ENCODE measurements at regions not wholly inside any gene's neighbourhood (a gene's known extent, or its start where the extent isn't known, plus 50 kb on each side); places are given as distances from the start of the nearest gene placed in this dataset.
"Not testable (repeated sequence)": the region's sequence is repeated elsewhere in the genome, so short reads cannot be mapped to it uniquely, and the experiment has no call there.

DNA sequence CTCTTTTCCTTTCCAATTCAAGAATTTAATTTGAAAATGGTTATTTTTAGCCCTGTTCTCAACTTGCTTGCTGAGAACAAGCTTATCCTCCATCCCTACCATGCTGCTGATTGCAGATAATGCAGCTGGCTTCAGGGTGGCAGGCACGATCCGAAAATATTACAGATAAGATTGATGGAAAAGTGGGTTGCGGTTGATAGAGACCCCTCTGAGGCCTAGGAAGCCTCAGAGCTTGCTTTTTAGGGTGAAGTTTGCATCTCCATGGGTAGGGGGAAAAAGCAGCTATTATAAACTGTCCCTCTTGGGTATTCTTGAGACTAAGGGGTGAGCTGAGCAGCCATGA is 116.5 kb upstream of the GOT2 start:
- Mint-ChIP-seq H3K36me3 (ENCODE audit: low read depth) (no peaks in the 10 kb centered on the region), H3K27me3 (ENCODE audit: low read depth) (no peaks in the 10 kb centered on the region), H3K4me3 (no peak overlapping the region), H3K4me1 (ENCODE audit: low read depth) (no peaks in the 10 kb centered on the region), H3K9me3 (no peaks in the 10 kb centered on the region), H3K27ac (no peak overlapping the region)

DNA sequence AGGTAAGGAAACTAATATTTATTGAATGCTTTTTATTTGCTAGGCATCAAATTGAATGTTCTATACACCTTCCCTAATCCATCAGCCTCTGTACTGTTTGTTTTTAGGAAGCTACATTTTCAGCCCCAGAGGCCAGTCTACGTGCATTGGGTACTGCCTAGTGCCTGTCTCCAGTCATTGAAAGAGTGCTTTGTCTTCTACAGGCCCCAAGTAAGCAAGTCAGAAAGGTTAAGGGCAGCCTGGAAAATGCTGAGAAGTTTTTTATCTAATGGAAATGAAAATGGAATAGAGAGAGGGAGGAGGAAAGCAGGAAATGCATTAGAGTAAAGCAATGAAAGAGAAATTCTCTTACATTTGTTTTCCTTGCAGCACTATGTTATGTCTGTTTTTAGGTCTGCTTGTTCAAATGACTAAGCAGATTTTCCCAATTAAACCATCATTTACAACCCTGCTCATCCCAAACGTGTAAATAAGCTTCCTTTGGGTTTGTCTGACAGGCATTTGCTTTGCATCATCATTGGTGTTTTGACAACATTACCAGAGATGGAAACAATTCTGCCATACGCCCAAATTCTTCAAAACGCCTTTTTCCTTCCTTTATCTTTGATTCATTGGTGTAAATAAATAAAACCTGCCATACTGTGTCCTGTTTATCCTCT is 116.0 kb upstream of the GOT2 start:
- H3K4me3 Mint-ChIP-seq, result no peak overlapping the region
- no peak overlapping the region for H3K27ac Mint-ChIP-seq
- no peaks in the 10 kb centered on the region for H3K36me3 Mint-ChIP-seq (ENCODE audit: low read depth)
- H3K4me1 Mint-ChIP-seq (ENCODE audit: low read depth), result no peaks in the 10 kb centered on the region
- H3K27me3 Mint-ChIP-seq (ENCODE audit: low read depth), result no peaks in the 10 kb centered on the region
- H3K9me3 Mint-ChIP-seq, result no peaks in the 10 kb centered on the region

DNA sequence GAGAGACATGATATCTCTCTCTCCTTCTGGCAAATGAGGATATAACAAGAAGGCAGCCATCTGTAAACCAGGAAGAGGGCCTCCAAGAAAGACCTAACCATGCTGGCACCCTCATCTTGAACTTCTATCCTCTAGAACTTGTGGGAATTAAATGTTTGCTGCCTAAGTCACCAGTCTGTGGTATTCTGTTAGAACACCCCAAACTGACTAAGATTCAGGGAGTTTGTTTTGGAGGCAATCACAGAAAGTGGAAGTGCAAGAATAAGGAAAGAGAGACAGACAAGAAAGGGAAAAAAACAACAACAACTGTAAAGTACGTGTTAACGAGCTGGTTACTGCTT is 114.5 kb upstream of the GOT2 start:
- H3K27me3 Mint-ChIP-seq (ENCODE audit: low read depth), result no peaks in the 10 kb centered on the region
- H3K4me3 Mint-ChIP-seq, result no peak overlapping the region
- H3K9me3 Mint-ChIP-seq, result no peaks in the 10 kb centered on the region
- H3K27ac Mint-ChIP-seq, result no peak overlapping the region
- H3K36me3 Mint-ChIP-seq (ENCODE audit: low read depth), result no peaks in the 10 kb centered on the region
- no peaks in the 10 kb centered on the region for H3K4me1 Mint-ChIP-seq (ENCODE audit: low read depth)

DNA sequence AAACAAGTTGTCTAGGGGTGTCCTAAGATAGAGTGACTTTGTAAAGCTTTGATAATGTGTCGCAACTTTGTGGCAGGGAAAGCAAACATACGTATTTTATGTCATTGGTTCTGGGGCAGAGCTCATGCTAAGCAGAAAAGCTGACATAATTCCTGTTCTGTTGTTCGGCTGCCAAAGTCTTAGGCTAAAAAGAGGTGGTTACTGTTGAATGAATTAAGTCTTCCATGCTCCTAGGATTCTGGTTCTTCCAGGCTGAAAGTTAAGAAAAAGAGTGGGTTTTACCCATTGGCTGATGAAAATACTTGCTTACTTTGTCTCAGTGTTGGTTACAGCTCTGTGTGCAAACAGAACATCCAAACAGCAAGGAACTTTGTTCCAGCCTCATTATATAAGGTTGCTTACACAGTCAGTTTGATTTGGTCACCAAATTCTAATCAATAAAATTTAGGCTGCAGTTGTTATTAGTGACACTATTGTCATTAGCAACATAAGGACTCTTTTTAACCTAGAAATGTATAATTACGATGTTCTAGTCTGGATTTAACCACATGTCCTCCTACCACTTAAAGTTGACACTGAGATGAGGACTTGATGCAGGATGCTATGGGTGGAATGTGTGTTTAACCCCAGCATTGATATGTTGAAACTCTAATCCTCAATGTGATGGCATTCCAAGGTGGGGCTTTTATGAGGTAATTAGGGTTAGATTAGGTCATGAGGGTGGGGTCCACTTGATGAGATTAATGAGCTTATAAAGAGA is 114.0 kb upstream of the GOT2 start:
- H3K4me1 Mint-ChIP-seq (ENCODE audit: low read depth), result no peaks in the 10 kb centered on the region
- H3K27ac Mint-ChIP-seq, result no peak overlapping the region
- H3K4me3 Mint-ChIP-seq, result no peak overlapping the region
- no peaks in the 10 kb centered on the region for H3K27me3 Mint-ChIP-seq (ENCODE audit: low read depth)
- no peaks in the 10 kb centered on the region for H3K9me3 Mint-ChIP-seq
- H3K36me3 Mint-ChIP-seq (ENCODE audit: low read depth), result no peaks in the 10 kb centered on the region

DNA sequence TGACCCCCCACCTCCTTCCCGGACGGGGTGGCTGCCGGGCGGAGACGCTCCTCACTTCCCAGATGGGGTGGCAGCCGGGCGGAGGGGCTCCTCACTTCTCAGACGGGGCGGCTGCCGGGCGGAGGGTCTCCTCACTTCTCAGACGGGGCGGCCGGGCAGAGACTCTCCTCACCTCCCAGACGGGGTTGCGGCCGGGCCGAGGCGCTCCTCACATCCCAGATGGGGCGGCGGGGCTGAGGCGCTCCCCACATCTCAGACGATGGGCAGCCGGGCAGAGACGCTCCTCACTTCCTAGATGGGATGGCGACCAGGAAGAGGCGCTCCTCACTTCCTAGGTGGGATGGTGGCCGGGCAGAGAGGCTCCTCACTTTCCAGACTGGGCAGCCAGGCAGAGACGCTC is 112.1 kb upstream of the GOT2 start:
- not testable (repeated sequence) for H3K27me3 Mint-ChIP-seq (ENCODE audit: low read depth); H3K27ac Mint-ChIP-seq; H3K9me3 Mint-ChIP-seq; H3K36me3 Mint-ChIP-seq (ENCODE audit: low read depth); H3K4me3 Mint-ChIP-seq; H3K4me1 Mint-ChIP-seq (ENCODE audit: low read depth)

DNA sequence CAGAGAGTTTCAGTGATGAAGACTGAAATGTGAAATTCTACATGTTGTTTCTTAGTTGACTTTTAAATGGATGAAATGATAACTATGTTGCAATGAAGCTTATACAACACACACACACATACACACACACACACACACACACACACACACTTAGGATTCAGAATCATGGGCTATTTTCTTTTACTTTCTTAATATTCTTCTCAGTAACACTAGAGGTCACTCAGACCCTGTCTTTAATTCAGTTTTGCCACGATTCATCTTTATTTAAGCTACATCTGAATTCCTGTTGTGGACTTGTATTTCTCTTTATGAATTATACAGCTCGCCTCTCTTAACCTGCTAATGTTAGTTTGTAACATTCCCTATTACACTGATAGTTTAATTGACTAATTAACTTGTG is 109.6 kb upstream of the GOT2 start:
- Mint-ChIP-seq H3K4me3 (no peak overlapping the region), H3K36me3 (ENCODE audit: low read depth) (no peaks in the 10 kb centered on the region), H3K27ac (no peak overlapping the region), H3K27me3 (ENCODE audit: low read depth) (no peaks in the 10 kb centered on the region), H3K4me1 (ENCODE audit: low read depth) (no peaks in the 10 kb centered on the region), H3K9me3 (no peaks in the 10 kb centered on the region)

DNA sequence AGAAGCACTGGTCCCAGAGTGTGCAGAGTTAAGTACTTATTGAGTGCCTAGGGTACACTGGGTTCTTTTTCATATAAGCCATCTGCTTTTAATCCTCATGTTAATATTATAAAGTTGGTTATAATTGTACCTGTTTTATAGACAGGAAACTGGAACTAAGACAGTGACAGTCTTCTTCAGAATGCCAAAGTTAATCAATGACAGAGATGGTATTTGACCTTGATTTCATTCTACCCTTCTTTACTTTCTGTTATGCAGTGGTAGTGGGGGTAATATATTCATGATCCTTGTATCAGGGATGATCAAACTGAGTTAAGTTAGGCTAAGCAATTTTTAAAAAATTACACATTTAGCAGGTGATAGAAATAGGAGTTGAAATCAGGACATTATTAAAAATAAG is 108.6 kb upstream of the GOT2 start:
- Mint-ChIP-seq H3K4me1 (ENCODE audit: low read depth) (no peaks in the 10 kb centered on the region), H3K27me3 (ENCODE audit: low read depth) (no peaks in the 10 kb centered on the region), H3K27ac (no peak overlapping the region), H3K36me3 (ENCODE audit: low read depth) (no peaks in the 10 kb centered on the region), H3K9me3 (no peaks in the 10 kb centered on the region), H3K4me3 (no peak overlapping the region)

DNA sequence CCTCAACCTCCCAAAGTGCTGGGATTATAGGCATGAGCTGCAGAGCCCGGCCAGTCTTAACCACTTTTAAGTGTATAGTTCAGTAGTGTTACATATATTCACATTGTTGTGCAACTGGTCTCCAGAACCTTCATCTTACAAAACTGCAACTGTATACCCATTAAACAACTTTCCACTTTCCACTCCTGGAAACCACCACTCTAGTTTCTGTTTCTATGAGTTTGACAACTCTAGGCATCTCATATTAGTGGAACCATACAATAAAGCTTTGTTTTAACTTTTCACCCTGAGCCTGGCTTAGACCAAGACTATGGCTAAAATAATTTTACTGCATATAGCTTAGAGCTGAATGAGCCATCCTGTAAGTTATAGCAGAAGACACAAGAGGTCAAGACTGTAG is 108.0 kb upstream of the GOT2 start:
- no peaks in the 10 kb centered on the region for H3K9me3 Mint-ChIP-seq
- no peak overlapping the region for H3K27ac Mint-ChIP-seq
- H3K27me3 Mint-ChIP-seq (ENCODE audit: low read depth), result no peaks in the 10 kb centered on the region
- no peak overlapping the region for H3K4me3 Mint-ChIP-seq
- no peaks in the 10 kb centered on the region for H3K36me3 Mint-ChIP-seq (ENCODE audit: low read depth)
- H3K4me1 Mint-ChIP-seq (ENCODE audit: low read depth), result no peaks in the 10 kb centered on the region

DNA sequence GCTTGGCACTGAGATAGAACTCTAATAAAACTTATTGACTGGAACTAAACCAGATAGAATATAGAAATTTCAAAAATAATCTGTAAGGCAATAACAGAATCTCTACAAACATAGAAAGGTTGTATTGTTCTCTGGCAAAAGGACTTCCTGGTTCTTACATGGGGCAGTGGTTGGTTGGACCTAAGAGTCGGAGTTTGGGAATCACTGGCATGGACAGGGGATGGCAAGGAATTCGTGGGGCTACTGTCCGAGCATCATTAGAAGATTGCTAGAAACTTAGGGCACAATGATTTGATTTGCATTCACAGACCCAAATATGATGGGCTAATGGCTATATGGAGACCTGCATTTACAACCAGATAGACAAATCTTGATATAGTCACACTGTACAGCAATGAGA is 103.8 kb upstream of the GOT2 start:
- H3K4me3 Mint-ChIP-seq, result no peak overlapping the region
- H3K9me3 Mint-ChIP-seq, result no peaks in the 10 kb centered on the region
- H3K4me1 Mint-ChIP-seq (ENCODE audit: low read depth), result no peaks in the 10 kb centered on the region
- H3K27ac Mint-ChIP-seq, result no peak overlapping the region
- no peaks in the 10 kb centered on the region for H3K36me3 Mint-ChIP-seq (ENCODE audit: low read depth)
- H3K27me3 Mint-ChIP-seq (ENCODE audit: low read depth), result no peaks in the 10 kb centered on the region

DNA sequence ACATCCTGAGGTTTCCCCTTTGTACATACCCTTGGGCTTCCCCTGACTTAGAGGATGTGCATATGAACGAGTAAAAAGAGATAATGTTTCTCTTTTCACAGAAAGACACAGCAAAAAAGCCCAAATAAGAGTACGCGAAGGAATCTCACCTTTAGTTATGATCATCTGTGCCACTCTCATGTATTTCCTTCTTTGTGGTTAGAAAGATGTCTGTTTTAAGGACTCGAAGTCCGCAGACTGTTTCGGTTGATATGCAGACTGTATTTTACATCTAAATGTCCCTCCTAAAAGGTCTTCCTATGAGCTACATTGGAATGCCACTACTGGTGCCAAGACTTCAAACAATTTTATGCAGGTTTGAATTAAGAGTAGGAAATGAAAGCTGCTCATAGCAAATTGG is 102.3 kb upstream of the GOT2 start:
- Mint-ChIP-seq H3K9me3 (no peaks in the 10 kb centered on the region), H3K27me3 (ENCODE audit: low read depth) (no peaks in the 10 kb centered on the region), H3K27ac (no peak overlapping the region), H3K4me1 (ENCODE audit: low read depth) (no peaks in the 10 kb centered on the region), H3K4me3 (no peak overlapping the region), H3K36me3 (ENCODE audit: low read depth) (no peaks in the 10 kb centered on the region)

DNA sequence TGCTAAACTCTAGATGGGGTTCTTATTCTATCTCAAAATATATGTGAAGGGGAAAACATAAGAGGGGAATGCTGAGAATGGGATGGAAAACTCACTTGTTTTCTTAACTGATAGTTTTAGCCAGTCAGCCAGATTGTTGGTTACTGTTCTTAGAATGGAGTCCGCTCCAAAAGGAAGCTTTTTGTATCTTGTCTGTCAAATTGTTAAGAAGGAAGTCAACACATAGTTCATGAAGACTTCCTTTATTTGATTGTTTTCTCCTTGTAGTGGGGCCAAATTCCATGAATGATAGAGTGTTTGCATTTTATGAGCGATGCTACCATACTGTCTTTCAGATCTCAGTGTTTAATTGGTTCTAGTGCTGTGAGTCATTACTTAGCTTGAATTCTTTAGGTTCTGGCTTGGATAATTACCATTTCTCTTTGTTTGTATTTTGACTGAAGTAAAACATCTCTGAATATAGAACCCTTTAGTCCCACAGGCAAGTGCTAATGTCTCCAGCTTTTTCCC is 98.3 kb upstream of the GOT2 start:
- Mint-ChIP-seq H3K4me3 (no peak overlapping the region), H3K36me3 (ENCODE audit: low read depth) (no peaks in the 10 kb centered on the region), H3K27me3 (ENCODE audit: low read depth) (no peaks in the 10 kb centered on the region), H3K27ac (no peak overlapping the region), H3K9me3 (no peaks in the 10 kb centered on the region), H3K4me1 (ENCODE audit: low read depth) (no peaks in the 10 kb centered on the region)

DNA sequence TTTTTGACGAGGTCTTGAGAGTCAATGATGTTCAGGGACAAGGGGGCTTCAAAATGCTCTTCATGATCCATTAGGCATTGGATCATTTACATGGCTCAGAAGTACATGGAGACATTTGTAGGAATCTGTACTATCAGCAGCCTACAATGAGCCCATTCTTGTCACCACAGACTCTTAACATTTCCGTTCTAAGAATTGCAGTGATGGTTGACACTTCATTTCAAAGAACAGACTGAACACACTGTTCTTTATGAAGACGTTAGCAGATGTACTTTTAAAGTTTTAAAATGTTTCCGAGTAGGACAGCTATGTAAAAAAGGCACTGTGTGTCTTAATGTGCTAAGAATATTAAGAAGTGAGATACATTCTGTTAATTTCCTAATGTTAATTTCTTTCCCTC is 97.3 kb upstream of the GOT2 start:
- no peaks in the 10 kb centered on the region for H3K27me3 Mint-ChIP-seq (ENCODE audit: low read depth)
- H3K27ac Mint-ChIP-seq, result no peak overlapping the region
- no peaks in the 10 kb centered on the region for H3K4me1 Mint-ChIP-seq (ENCODE audit: low read depth)
- H3K36me3 Mint-ChIP-seq (ENCODE audit: low read depth), result no peaks in the 10 kb centered on the region
- H3K9me3 Mint-ChIP-seq, result no peaks in the 10 kb centered on the region
- H3K4me3 Mint-ChIP-seq, result no peak overlapping the region

DNA sequence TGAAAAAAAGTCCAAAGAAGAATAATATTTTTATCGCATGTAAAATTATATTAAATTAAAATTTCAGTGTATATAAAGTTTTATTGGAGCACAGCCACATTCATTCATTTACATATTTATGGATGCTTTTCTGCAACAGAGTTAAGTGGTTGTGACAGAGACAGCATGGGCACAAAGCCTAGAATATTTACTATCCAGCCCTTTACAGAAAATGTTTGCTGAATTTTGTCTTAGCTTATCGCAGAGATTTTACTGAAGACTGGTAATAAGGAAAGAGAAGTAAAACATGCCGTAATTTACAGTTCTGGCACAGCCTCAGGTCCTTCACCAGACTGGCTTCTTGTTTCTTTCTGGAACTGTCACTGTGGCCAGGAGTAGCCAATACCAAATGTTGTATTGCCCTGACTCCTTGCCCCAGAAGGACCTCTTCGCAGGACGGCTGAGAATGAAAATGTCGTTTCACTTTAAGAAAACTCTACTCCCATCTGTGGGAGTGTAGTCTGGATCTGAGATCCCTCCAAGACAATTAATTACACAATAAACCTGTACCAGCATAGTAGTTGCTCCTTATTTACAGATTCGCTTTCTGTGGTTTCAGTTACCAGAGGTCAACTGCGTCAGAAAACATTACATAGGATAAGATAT is 94.9 kb upstream of the GOT2 start:
- H3K9me3 Mint-ChIP-seq, result no peaks in the 10 kb centered on the region
- H3K36me3 Mint-ChIP-seq (ENCODE audit: low read depth), result no peaks in the 10 kb centered on the region
- no peaks in the 10 kb centered on the region for H3K27me3 Mint-ChIP-seq (ENCODE audit: low read depth)
- no peak overlapping the region for H3K27ac Mint-ChIP-seq
- H3K4me1 Mint-ChIP-seq (ENCODE audit: low read depth), result no peaks in the 10 kb centered on the region
- H3K4me3 Mint-ChIP-seq, result no peak overlapping the region

DNA sequence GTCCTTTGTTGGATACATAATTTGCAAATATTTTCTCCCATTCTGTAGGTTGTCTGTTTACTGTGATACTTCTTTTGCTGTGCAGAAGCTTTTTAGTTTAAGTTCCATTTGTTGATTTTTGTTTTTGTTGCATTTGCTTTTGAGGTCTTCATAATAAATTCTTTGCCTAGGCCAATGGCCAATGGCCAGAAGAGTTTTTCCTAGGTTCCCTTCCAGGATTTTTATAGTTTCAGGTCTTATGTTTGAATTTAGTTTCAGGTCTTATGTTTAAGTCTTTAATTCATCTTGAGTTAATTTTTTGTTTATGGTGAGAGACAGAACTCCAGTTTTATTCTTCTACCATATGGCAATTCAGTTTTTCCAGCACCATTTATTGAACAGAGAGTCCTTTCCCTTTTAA is 90.1 kb upstream of the GOT2 start:
- H3K4me3 Mint-ChIP-seq, result no peak overlapping the region
- H3K36me3 Mint-ChIP-seq (ENCODE audit: low read depth), result no peaks in the 10 kb centered on the region
- H3K9me3 Mint-ChIP-seq, result no peaks in the 10 kb centered on the region
- no peaks in the 10 kb centered on the region for H3K27me3 Mint-ChIP-seq (ENCODE audit: low read depth)
- no peaks in the 10 kb centered on the region for H3K4me1 Mint-ChIP-seq (ENCODE audit: low read depth)
- H3K27ac Mint-ChIP-seq, result no peak overlapping the region

DNA sequence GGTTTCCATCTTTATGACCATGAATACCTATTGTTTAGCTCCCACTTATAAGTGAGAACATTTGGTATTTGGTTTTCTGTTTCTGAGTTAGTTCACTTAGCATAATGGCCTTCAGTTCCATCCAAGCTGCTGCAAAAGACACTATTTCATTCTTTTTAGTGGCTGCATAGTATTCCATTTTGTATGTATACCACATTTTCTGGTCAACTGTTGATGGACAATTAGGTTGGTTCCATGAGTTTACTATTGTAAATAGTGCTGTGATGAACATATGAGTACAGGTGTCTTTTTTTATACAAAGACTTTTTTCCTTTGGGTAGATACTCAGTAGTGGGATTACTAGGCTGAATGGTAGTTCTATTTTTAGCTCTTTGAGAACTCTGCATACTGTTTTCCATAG is 87.8 kb upstream of the GOT2 start:
- Mint-ChIP-seq H3K27me3 (ENCODE audit: low read depth) (no peaks in the 10 kb centered on the region), H3K36me3 (ENCODE audit: low read depth) (no peaks in the 10 kb centered on the region), H3K4me1 (ENCODE audit: low read depth) (no peaks in the 10 kb centered on the region), H3K27ac (no peak overlapping the region), H3K9me3 (no peaks in the 10 kb centered on the region), H3K4me3 (no peak overlapping the region)

Measured in T-helper 1 cell treated with Interleukin-12 subunit alpha and Interleukin-12 subunit beta and Interleukin-4 antibody, amounts not matched to agents 30 μg/mL and 1 μg/mL, for 36 hours (primary cell).